T-helper 1 cell treated with Interleukin-12 subunit alpha and Interleukin-12 subunit beta and Interleukin-4 antibody, amounts not matched to agents 30 ng/mL and 1 ng/mL, for 36 hours (primary cell): ENCODE measurements at regions not wholly inside any gene's neighbourhood (a gene's known extent, or its start where the extent isn't known, plus 50 kb on each side); places are given as distances from the start of the nearest gene placed in this dataset.

Experiments
- intact Hi-C: fragments of 100-400 bp; cut with micrococcal nuclease; formaldehyde crosslinking; loops from one replicate; pipeline ENCODE4 v1.15.1; 2024

- intact Hi-C loops, result no loop called here
These were observed 93.1 kb downstream of the FAT3 start for GRCh38 chr11:92317721-92318120.

GRCh38 chr11:92322225-92322624 lies 97.6 kb downstream of the FAT3 start:
- intact Hi-C loops, result no loop called here

GRCh38 chr11:92324890-92325289 lies 100.3 kb downstream of the FAT3 start:
- intact Hi-C loops, result no loop called here

GRCh38 chr11:92325416-92325815 lies 100.8 kb downstream of the FAT3 start:
- intact Hi-C loops, result no loop called here

GRCh38 chr11:92329137-92329536 lies 104.5 kb downstream of the FAT3 start:
- intact Hi-C loops, result no loop called here

GRCh38 chr11:92329646-92330045 lies 105.0 kb downstream of the FAT3 start:
- intact Hi-C loops, result no loop called here

GRCh38 chr11:92330114-92330513 lies 105.5 kb downstream of the FAT3 start:
- intact Hi-C loops, result no loop called here

- intact Hi-C loops, result no loop called here
These were observed 108.4 kb downstream of the FAT3 start for GRCh38 chr11:92332986-92333385.

- intact Hi-C loops, result no loop called here
These were observed 116.2 kb downstream of the FAT3 start for GRCh38 chr11:92340839-92341238.

- intact Hi-C loops, result no loop called here
These were observed 117.6 kb downstream of the FAT3 start for GRCh38 chr11:92342034-92342720.

GRCh38 chr11:92342886-92343285 lies 118.3 kb downstream of the FAT3 start:
- intact Hi-C loops, result no loop called here

- intact Hi-C loops, result no loop called here
These were observed 121.6 kb downstream of the FAT3 start for GRCh38 chr11:92346220-92346619.

GRCh38 chr11:92347454-92347853 lies 122.8 kb downstream of the FAT3 start:
- intact Hi-C loops, result no loop called here

GRCh38 chr11:92349486-92350156 lies 125.0 kb downstream of the FAT3 start:
- intact Hi-C loops, result no loop called here

GRCh38 chr11:92357344-92357743 lies 132.7 kb downstream of the FAT3 start:
- intact Hi-C loops, result no loop called here

GRCh38 chr11:92357841-92358240 lies 133.2 kb downstream of the FAT3 start:
- intact Hi-C loops, result no loop called here

GRCh38 chr11:92361551-92361950 lies 136.9 kb downstream of the FAT3 start:
- intact Hi-C loops, result no loop called here

- intact Hi-C loops, result no loop called here
These were observed 138.4 kb downstream of the FAT3 start for GRCh38 chr11:92362989-92363388.

GRCh38 chr11:92364177-92364576 lies 139.6 kb downstream of the FAT3 start:
- intact Hi-C loops, result no loop called here

- intact Hi-C loops, result no loop called here
These were observed 151.6 kb downstream of the FAT3 start for GRCh38 chr11:92376146-92376599.

GRCh38 chr11:92376680-92377079 lies 152.1 kb downstream of the FAT3 start:
- intact Hi-C loops, result no loop called here

GRCh38 chr11:92380882-92381281 lies 156.3 kb downstream of the FAT3 start:
- intact Hi-C loops, result no loop called here

GRCh38 chr11:92382311-92382710 lies 157.7 kb downstream of the FAT3 start:
- intact Hi-C loops, result no loop called here
